H9 (cell line): ENCODE measurements at regions not wholly inside any gene's neighbourhood (a gene's known extent, or its start where the extent isn't known, plus 50 kb on each side); places are given as distances from the start of the nearest gene placed in this dataset.

Experiments
- DNase-seq: peaks from one replicate; pipeline ENCODE4 v3.0.0-alpha.2; 2017
- H2AFZ ChIP-seq: one replicate; pipeline ENCODE4 v1.6.1; 2013; ENCODE audit warnings: mild to moderate bottlenecking, low read length, control low read depth, moderate library complexity
- H2AK5ac ChIP-seq: 2 replicates; pipeline ENCODE4 v1.6.1; 2013; ENCODE audit warnings: low read length, control low read depth, mixed read lengths; ENCODE audit not compliant: insufficient read length
- H2BK120ac ChIP-seq: one replicate; pipeline ENCODE4 v1.6.1; 2013; ENCODE audit warnings: low read depth, mild to moderate bottlenecking, low read length, control low read depth, inconsistent platforms; ENCODE audit not compliant: poor library complexity, severe bottlenecking
- H2BK12ac ChIP-seq: 2 replicates; pipeline ENCODE4 v1.6.1; 2013; ENCODE audit warnings: low read length, control low read depth, mixed read lengths, low read depth; ENCODE audit not compliant: insufficient read length
- H2BK15ac ChIP-seq: 2 replicates; pipeline ENCODE4 v1.6.1; 2013; ENCODE audit warnings: low read depth, low read length, control low read depth
- H2BK20ac ChIP-seq: one replicate; pipeline ENCODE4 v1.6.1; 2013; ENCODE audit warnings: low read depth, mild to moderate bottlenecking, low read length, control low read depth, inconsistent platforms; ENCODE audit not compliant: poor library complexity, severe bottlenecking
- H2BK5ac ChIP-seq: 2 replicates; pipeline ENCODE4 v1.6.1; 2013; ENCODE audit warnings: low read length, control low read depth, mixed read lengths; ENCODE audit not compliant: insufficient read length
- H3K14ac ChIP-seq: 2 replicates; pipeline ENCODE4 v1.6.1; 2013; ENCODE audit warnings: low read length, control low read depth; ENCODE audit not compliant: insufficient read depth
- H3K18ac ChIP-seq: 2 replicates; pipeline ENCODE4 v1.6.1; 2013; ENCODE audit warnings: low read depth, mild to moderate bottlenecking, mixed read lengths, low read length, control low read depth; ENCODE audit not compliant: insufficient read length
- H3K23ac ChIP-seq: 2 replicates; pipeline ENCODE4 v1.6.1; 2013; ENCODE audit warnings: low read length, control low read depth, mixed read lengths, low read depth; ENCODE audit not compliant: insufficient read length
- H3K23me2 ChIP-seq: 2 replicates; pipeline ENCODE4 v1.6.1; 2013; ENCODE audit warnings: low read depth, mild to moderate bottlenecking, mixed read lengths, low read length, control low read depth; ENCODE audit not compliant: insufficient read length, poor library complexity, severe bottlenecking
- H3K27ac ChIP-seq: 2 replicates; pipeline ENCODE4 v1.5.1; 2013; ENCODE audit warnings: low read length, control low read depth, mixed read lengths, low read depth; ENCODE audit not compliant: insufficient read length
- H3K27me3 ChIP-seq: 2 replicates; pipeline ENCODE4 v1.6.1; 2013; ENCODE audit warnings: low read length, control low read depth, inconsistent platforms; ENCODE audit not compliant: insufficient read depth
- H3K4ac ChIP-seq: 2 replicates; pipeline ENCODE4 v1.6.1; 2013; ENCODE audit warnings: low read depth, mild to moderate bottlenecking, control low read depth, inconsistent platforms, low read length, moderate library complexity
- H3K4me1 ChIP-seq: 2 replicates; pipeline ENCODE4 v1.6.1; 2013; ENCODE audit warnings: low read length, control low read depth, inconsistent platforms; ENCODE audit not compliant: insufficient read depth
- H3K4me2 ChIP-seq: 2 replicates; pipeline ENCODE4 v1.6.1; 2013; ENCODE audit warnings: low read length, control low read depth, mixed read lengths; ENCODE audit not compliant: insufficient read length, insufficient read depth
- H3K56ac ChIP-seq: 2 replicates; pipeline ENCODE4 v1.6.1; 2013; ENCODE audit warnings: low read depth, mild to moderate bottlenecking, mixed read lengths, low read length, control low read depth; ENCODE audit not compliant: insufficient read length
- H3K79me1 ChIP-seq: 2 replicates; pipeline ENCODE4 v1.6.1; 2013; ENCODE audit warnings: low read depth, mild to moderate bottlenecking, moderate library complexity, low read length, control low read depth, inconsistent platforms; ENCODE audit not compliant: insufficient read depth, poor library complexity, severe bottlenecking
- H3K79me2 ChIP-seq: 2 replicates; pipeline ENCODE4 v1.6.1; 2013; ENCODE audit warnings: low read length, control low read depth, inconsistent platforms; ENCODE audit not compliant: insufficient read depth
- H3K9ac ChIP-seq: 2 replicates; pipeline ENCODE4 v1.6.1; 2013; ENCODE audit warnings: low read length, control low read depth, mixed read lengths; ENCODE audit not compliant: insufficient read length; ENCODE audit errors: extremely low read depth
- H3K9me3 ChIP-seq: one replicate; pipeline ENCODE4 v1.6.1; 2013; ENCODE audit warnings: low read depth, low read length, inconsistent platforms; ENCODE audit not compliant: control insufficient read depth
- H3T11ph ChIP-seq: one replicate; pipeline ENCODE4 v1.6.1; 2013; ENCODE audit warnings: mild to moderate bottlenecking, low read length, control low read depth, inconsistent platforms
- H4K20me1 ChIP-seq: one replicate; pipeline ENCODE4 v1.6.1; 2013; ENCODE audit not compliant: control insufficient read depth, insufficient read length, insufficient read depth
- H4K5ac ChIP-seq: 2 replicates; pipeline ENCODE4 v1.6.1; 2013; ENCODE audit warnings: low read depth, mild to moderate bottlenecking, mixed read lengths, low read length, control low read depth; ENCODE audit not compliant: insufficient read length
- H4K8ac ChIP-seq: replicated peaks from 2 replicates; pipeline ENCODE4 v1.6.1; 2013; ENCODE audit warnings: low read length, control low read depth, mixed read lengths, low read depth; ENCODE audit not compliant: insufficient read length
- H4K91ac ChIP-seq: 2 replicates; pipeline ENCODE4 v1.6.1; 2013; ENCODE audit warnings: low read depth, mild to moderate bottlenecking, moderate library complexity, mixed read lengths, low read length, control low read depth; ENCODE audit not compliant: insufficient read length
- H3K27ac Mint-ChIP-seq, 3 experiments: 2 replicates in 2 of 3; 3 replicates in 1 of 3; pipeline ENCODE4 v1.8.0; 2020 to 2021; ENCODE audit warnings: mixed read lengths in 3 of 3, mild to moderate bottlenecking in 1 of 3, moderate library complexity in 1 of 3
- H3K27me3 Mint-ChIP-seq: 2 replicates; pipeline ENCODE4 v1.8.0; 2021; ENCODE audit warnings: low read depth, mild to moderate bottlenecking, moderate library complexity, mixed read lengths
- H3K36me3 Mint-ChIP-seq, 3 experiments: 2 replicates in 2 of 3; 3 replicates in 1 of 3; pipeline ENCODE4 v1.8.0; 2020 to 2021; ENCODE audit warnings: low read depth in 3 of 3, mixed read lengths in 3 of 3; ENCODE audit not compliant: insufficient read depth in 1 of 3
- H3K4me1 Mint-ChIP-seq, 2 experiments: 2 replicates each; pipeline ENCODE4 v1.8.0; 2020; ENCODE audit warnings: mixed read lengths in 2 of 2
- H3K4me3 Mint-ChIP-seq, 2 experiments: 2 replicates in 1 of 2; 3 replicates in 1 of 2; pipeline ENCODE4 v1.8.0; 2020 to 2021; ENCODE audit warnings: mild to moderate bottlenecking in 2 of 2, mixed read lengths in 2 of 2, moderate library complexity in 1 of 2
- H3K9me3 Mint-ChIP-seq, 2 experiments: 2 replicates in 1 of 2; 3 replicates in 1 of 2; pipeline ENCODE4 v1.8.0; 2020; ENCODE audit warnings: mild to moderate bottlenecking in 2 of 2, mixed read lengths in 2 of 2, moderate library complexity in 1 of 2
- CTCF ChIP-seq: fragments of 200-600 bp; sonication (generic); conservative IDR thresholded peaks from 3 replicates; pipeline ENCODE4 v1.8.0; 2021; ENCODE audit warnings: antibody characterized with exemption, mild to moderate bottlenecking
- WGBS: extraction: QIAGEN DNeasy Blood & Tissue Kit; methylation state at CpG from one replicate; pipeline ENCODE4 v1.1.7; 2013; ENCODE audit warnings: missing lambda C conversion rate, low lambda C conversion rate, mixed read lengths; ENCODE audit not compliant: insufficient read length; ENCODE audit errors: extremely low coverage; 5-methylcytosine and 5-hydroxymethylcytosine counted together

- no peaks in the 10 kb centered on the region for H3K27me3 ChIP-seq
- H3K27ac ChIP-seq = no peak overlapping the region
- no peaks in the 10 kb centered on the region for H3K79me1 ChIP-seq
- no CpG with 5 or more reads among the region's 12 CpGs for WGBS
- H2BK12ac ChIP-seq = no peak overlapping the region
- H3K4me2 ChIP-seq = no peak overlapping the region
- no peak overlapping the region for H4K91ac ChIP-seq
- no peak overlapping the region for H2AK5ac ChIP-seq
- TF ChIP-seq CTCF = no peak
- no peaks in the 10 kb centered on the region for H3K23me2 ChIP-seq
- Mint-ChIP-seq H3K36me3 (no peaks in the 10 kb centered on the region), H3K9me3 (no peaks in the 10 kb centered on the region), H3K4me3 (no peak overlapping the region), H3K4me1 (peaks cover 16 to 17% of the 10 kb centered on the region in 2 experiments), H3K27ac (peak overlapping the region in 1 of 3 experiments; percentile 21; a peak in 1 of 7 replicates), H3K27me3 (no peaks in the 10 kb centered on the region; the same call in 1 of the 2 replicates)
- H4K8ac ChIP-seq = no peak overlapping the region
- H3K9me3 ChIP-seq = no peaks in the 10 kb centered on the region
- H4K20me1 ChIP-seq = no peaks in the 10 kb centered on the region
- no peak overlapping the region for H2BK120ac ChIP-seq
- H2BK20ac ChIP-seq = no peak overlapping the region
- H4K5ac ChIP-seq = no peak overlapping the region
- no peak overlapping the region for H3K4ac ChIP-seq
- H2BK5ac ChIP-seq = no peak overlapping the region
- H3K23ac ChIP-seq = no peak overlapping the region
- no peak overlapping the region for H3K14ac ChIP-seq
- no peak overlapping the region for H2AFZ ChIP-seq
- no peaks in the 10 kb centered on the region for H3K4me1 ChIP-seq
- no peak overlapping the region for H3K18ac ChIP-seq
- DNase-seq = no peak
- H2BK15ac ChIP-seq = no peak overlapping the region
- no peak overlapping the region for H3K9ac ChIP-seq
- H3K79me2 ChIP-seq = no peaks in the 10 kb centered on the region
- no peak overlapping the region for H3K56ac ChIP-seq
- no peak overlapping the region for H3T11ph ChIP-seq
These were observed 281.7 kb upstream of the IRX2 start for GRCh38 chr5:3033033-3033755.
